Keratinocyte (primary cell): ENCODE measurements at regions not wholly inside any gene's neighbourhood (a gene's known extent, or its start where the extent isn't known, plus 50 kb on each side); places are given as distances from the start of the nearest gene placed in this dataset.

ENCODE experiments used
- DNase-seq: peaks from one replicate; pipeline ENCODE4 v3.0.0-alpha.2; 2011; ENCODE audit warnings: low read depth, missing footprints, low spot score
- FAIRE-seq: peaks from 2 replicates; lab custom pipeline; 2011; peaks lifted over from hg19 to GRCh38; lab: Jason Lieb, UNC
- H2AFZ ChIP-seq: 2 replicates; pipeline ENCODE4 v1.6.0; 2012; ENCODE audit warnings: low read length, control low read depth, inconsistent platforms; ENCODE audit not compliant: control insufficient read depth
- H3K27ac ChIP-seq: 2 replicates; pipeline ENCODE4 v1.5.1; 2011; ENCODE audit warnings: low read length; ENCODE audit not compliant: control insufficient read depth, insufficient read depth
- H3K27me3 ChIP-seq: 3 replicates; pipeline ENCODE4 v1.6.0; 2011; ENCODE audit warnings: low read length; ENCODE audit not compliant: control insufficient read depth, insufficient read depth; ENCODE audit errors: extremely low read depth
- H3K36me3 ChIP-seq, 2 experiments: 2 replicates in 1 of 2; 3 replicates in 1 of 2; pipeline ENCODE4 v1.5.1; 2011; ENCODE audit warnings: low read length in 2 of 2, mild to moderate bottlenecking in 1 of 2; ENCODE audit not compliant: control insufficient read depth in 2 of 2, insufficient read depth in 2 of 2; ENCODE audit errors: extremely low read depth in 1 of 2
- H3K4me1 ChIP-seq: 3 replicates; pipeline ENCODE4 v1.5.1; 2011; ENCODE audit warnings: low read length; ENCODE audit not compliant: control insufficient read depth, insufficient read depth; ENCODE audit errors: extremely low read depth
- H3K4me2 ChIP-seq: 3 replicates; pipeline ENCODE4 v1.6.0; 2011; ENCODE audit warnings: low read depth, low read length; ENCODE audit not compliant: control insufficient read depth, insufficient read depth; ENCODE audit errors: extremely low read depth
- H3K4me3 ChIP-seq, 3 experiments: fragments of 200-600 bp in 1 of 3; sonication (generic) in 1 of 3; 2 replicates in 2 of 3; 3 replicates in 1 of 3; pipeline ENCODE4 v1.5.1; 2011 to 2016; ENCODE audit warnings: low read length in 3 of 3, mild to moderate bottlenecking in 3 of 3, control low read depth in 2 of 3, inconsistent platforms in 1 of 3, low read depth in 1 of 3, mixed read lengths in 1 of 3, mixed run types in 1 of 3, moderate library complexity in 1 of 3; ENCODE audit not compliant: control insufficient read depth in 2 of 3, insufficient read depth in 2 of 3; ENCODE audit errors: extremely low read depth in 1 of 3
- H3K79me2 ChIP-seq: 2 replicates; pipeline ENCODE4 v1.6.0; 2012; ENCODE audit warnings: low read length; ENCODE audit not compliant: control insufficient read depth, insufficient read depth
- H3K9ac ChIP-seq: 3 replicates; pipeline ENCODE4 v1.6.0; 2011; ENCODE audit warnings: low read length; ENCODE audit not compliant: control insufficient read depth, insufficient read depth; ENCODE audit errors: extremely low read depth
- H3K9me1 ChIP-seq: 3 replicates; pipeline ENCODE4 v1.6.0; 2011; ENCODE audit warnings: low read length; ENCODE audit not compliant: control insufficient read depth, insufficient read depth; ENCODE audit errors: extremely low read depth
- H3K9me3 ChIP-seq: 2 replicates; pipeline ENCODE4 v1.5.1; 2012; ENCODE audit warnings: low read depth, low read length; ENCODE audit not compliant: control insufficient read depth
- H4K20me1 ChIP-seq: 3 replicates; pipeline ENCODE4 v1.6.0; 2011; ENCODE audit warnings: low read length; ENCODE audit not compliant: control insufficient read depth, insufficient read depth; ENCODE audit errors: extremely low read depth
- CTCF ChIP-seq, 3 experiments: IDR thresholded peaks in 1 of 3; conservative IDR thresholded peaks in 1 of 3; optimal IDR thresholded peaks in 1 of 3; 2 replicates in 2 of 3; 3 replicates in 1 of 3; pipeline versions ENCODE3 to v1.5.1; 2011; ENCODE audit warnings: low read length in 3 of 3, mild to moderate bottlenecking in 3 of 3, moderate library complexity in 2 of 3, control low read depth in 1 of 3, inconsistent platforms in 1 of 3; ENCODE audit not compliant: insufficient read depth in 2 of 3; ENCODE audit errors: extremely low read depth in 1 of 3
- EZH2 ChIP-seq: IDR thresholded peaks from one replicate; pipeline ENCODE4 v1.6.1; 2012; ENCODE audit warnings: inconsistent platforms, mild to moderate bottlenecking, low read length, moderate library complexity
- dilution Hi-C: fragments of 300-500 bp; cut with MboI; formaldehyde crosslinking; loops from one replicate; pipeline ENCODE4 v1.7.0; 2020; ENCODE audit warnings: low sequenced_read_pairs; ENCODE audit not compliant: extremely low pct_ligation_motif_present

- no peak overlapping the region for H3K9ac ChIP-seq
- H3K36me3 ChIP-seq: no peaks in the 10 kb centered on the region
- dilution Hi-C loops: no loop called here
- no peaks in the 10 kb centered on the region for H3K79me2 ChIP-seq
- FAIRE-seq (no peak), DNase-seq (no peak)
- no peak overlapping the region for H3K4me2 ChIP-seq
- no peak overlapping the region for H3K4me3 ChIP-seq
- no peaks in the 10 kb centered on the region for H3K4me1 ChIP-seq
- H3K9me3 ChIP-seq: peaks cover 6% of the 10 kb centered on the region
- no peak overlapping the region for H3K27ac ChIP-seq
- no peak overlapping the region for H2AFZ ChIP-seq
- no peaks in the 10 kb centered on the region for H3K9me1 ChIP-seq
- H3K27me3 ChIP-seq: no peaks in the 10 kb centered on the region
- H4K20me1 ChIP-seq: no peaks in the 10 kb centered on the region
- TF ChIP-seq EZH2: no peak
- no peak for TF ChIP-seq CTCF (optimal IDR thresholded peaks at IDR 0.05 in 1 of 3, IDR thresholded peaks at IDR 0.05 in 1 of 3, conservative IDR thresholded peaks at IDR 0.05 in 1 of 3; ENCODE audit: extremely low read depth in 1 of 3, insufficient read depth in 2 of 3, low read length in 3 of 3)
These were observed 355.1 kb upstream of the MGMT start for GRCh38 chr10:129111922-129112321.

- DNase-seq (no peak), FAIRE-seq (no peak)
- H3K9me1 ChIP-seq: no peaks in the 10 kb centered on the region
- no peaks in the 10 kb centered on the region for H3K79me2 ChIP-seq
- no peak overlapping the region for H3K4me3 ChIP-seq
- no peak overlapping the region for H2AFZ ChIP-seq
- no peaks in the 10 kb centered on the region for H3K36me3 ChIP-seq
- no peaks in the 10 kb centered on the region for H3K4me1 ChIP-seq
- TF ChIP-seq CTCF (optimal IDR thresholded peaks at IDR 0.05 in 1 of 3, IDR thresholded peaks at IDR 0.05 in 1 of 3, conservative IDR thresholded peaks at IDR 0.05 in 1 of 3; ENCODE audit: extremely low read depth in 1 of 3, insufficient read depth in 2 of 3, low read length in 3 of 3): no peak
- TF ChIP-seq EZH2: no peak
- H3K27me3 ChIP-seq: no peaks in the 10 kb centered on the region
- H4K20me1 ChIP-seq: no peaks in the 10 kb centered on the region
- dilution Hi-C loops: no loop called here
- H3K9me3 ChIP-seq: peaks cover 8% of the 10 kb centered on the region
- no peak overlapping the region for H3K4me2 ChIP-seq
- no peak overlapping the region for H3K27ac ChIP-seq
- H3K9ac ChIP-seq: no peak overlapping the region
These were observed 352.5 kb upstream of the MGMT start for GRCh38 chr10:129114588-129114987.
